NB4 (cell line): ENCODE measurements at regions not wholly inside any gene's neighbourhood (a gene's known extent, or its start where the extent isn't known, plus 50 kb on each side); places are given as distances from the start of the nearest gene placed in this dataset.

Experiments
- CTCF ChIP-seq: IDR thresholded peaks from one replicate; pipeline ENCODE4 v1.5.1; 2012; ENCODE audit warnings: low read depth, low read length
- MAX ChIP-seq: IDR thresholded peaks from 2 replicates; pipeline ENCODE4 v1.6.1; 2011; ENCODE audit warnings: low read depth, low read length
- MYC ChIP-seq: IDR thresholded peaks from 2 replicates; pipeline ENCODE4 v1.6.1; 2011; ENCODE audit warnings: low read depth, low read length
- POLR2A ChIP-seq: IDR thresholded peaks from 2 replicates; pipeline ENCODE4 v1.6.1; 2011; ENCODE audit warnings: mild to moderate bottlenecking; ENCODE audit not compliant: insufficient read length; ENCODE audit errors: extremely low read depth

GRCh38 chr6:1002989-1003388 lies 308.9 kb upstream of the FOXQ1 start:
- TF ChIP-seq CTCF, result no peak
- TF ChIP-seq MYC, result no peak
- no peak for TF ChIP-seq POLR2A
- no peak for TF ChIP-seq MAX
